Brain microvascular endothelial cell (primary cell): ENCODE measurements at regions not wholly inside any gene's neighbourhood (a gene's known extent, or its start where the extent isn't known, plus 50 kb on each side); places are given as distances from the start of the nearest gene placed in this dataset.
A peak's percentile ranks its signal among the peaks of the same experiment; 100 is the strongest.

Experiments
- DNase-seq: peaks from one replicate; pipeline ENCODE4 v3.0.0-alpha.2; 2020
- H3K27ac ChIP-seq: fragments of 250-450 bp; sonication (Bioruptor Pico); 2 replicates; pipeline ENCODE4 v1.5.1; 2020; ENCODE audit warnings: mild to moderate bottlenecking, moderate library complexity
- H3K27me3 ChIP-seq: fragments of 250-450 bp; sonication (Bioruptor Pico); replicated peaks from 2 replicates; pipeline ENCODE4 v1.5.1; 2020; ENCODE audit warnings: mild to moderate bottlenecking
- H3K36me3 ChIP-seq: fragments of 250-450 bp; sonication (Bioruptor Pico); replicated peaks from 2 replicates; pipeline ENCODE4 v1.5.1; 2020; ENCODE audit warnings: mild to moderate bottlenecking
- H3K4me3 ChIP-seq: 2 replicates; pipeline ENCODE4 v1.5.1; 2011; ENCODE audit warnings: low read depth, mild to moderate bottlenecking, control low read depth, low read length, moderate library complexity
- CTCF ChIP-seq: IDR thresholded peaks from 2 replicates; pipeline ENCODE4 v1.5.1; 2011; ENCODE audit warnings: low read depth, mild to moderate bottlenecking, moderate library complexity, low read length, control low read depth, inconsistent platforms; ENCODE audit errors: missing control alignments
- in situ Hi-C: cut with HindIII; loops from 2 replicates; pipeline ENCODE4 v1.10.0; 2017; ENCODE audit warnings: low sequenced_read_pairs, low pct_ligation_motif_present

- in situ Hi-C loops, result no loop called here
- TF ChIP-seq CTCF, result no peak
- DNase-seq, result no peak
- Histone ChIP-seq H3K27ac (no peak overlapping the region), H3K36me3 (no peaks in the 10 kb centered on the region), H3K4me3 (no peak overlapping the region), H3K27me3 (no peaks in the 10 kb centered on the region)
These were observed 187.8 kb downstream of the ZNF516 start for GRCh38 chr18:76307293-76307690.

- peak; percentile 6 for TF ChIP-seq CTCF
- DNase-seq, result no peak
- no peak overlapping the region for H3K27ac ChIP-seq
- in situ Hi-C loops, result no loop called here
- H3K27me3 ChIP-seq, result no peaks in the 10 kb centered on the region
- H3K4me3 ChIP-seq, result no peak overlapping the region
- H3K36me3 ChIP-seq, result no peaks in the 10 kb centered on the region
These were observed 188.3 kb downstream of the ZNF516 start for GRCh38 chr18:76306685-76307292.

GRCh38 chr18:76285866-76286265 is 209.2 kb downstream of the ZNF516 start:
- TF ChIP-seq CTCF, result no peak
- DNase-seq, result no peak
- in situ Hi-C loops, result no loop called here
- Histone ChIP-seq H3K27me3 (no peaks in the 10 kb centered on the region), H3K36me3 (no peaks in the 10 kb centered on the region), H3K27ac (no peak overlapping the region), H3K4me3 (no peak overlapping the region)

- no peak for DNase-seq
- H3K36me3 ChIP-seq, result no peaks in the 10 kb centered on the region
- TF ChIP-seq CTCF, result no peak
- H3K27ac ChIP-seq, result no peak overlapping the region
- no peak overlapping the region for H3K4me3 ChIP-seq
- in situ Hi-C loops, result no loop called here
- no peaks in the 10 kb centered on the region for H3K27me3 ChIP-seq
These were observed 213.5 kb downstream of the ZNF516 start for GRCh38 chr18:76281565-76281964.

- in situ Hi-C loops, result no loop called here
- H3K36me3 ChIP-seq, result no peaks in the 10 kb centered on the region
- no peak for DNase-seq
- no peak for TF ChIP-seq CTCF
- H3K27ac ChIP-seq, result no peak overlapping the region
- H3K27me3 ChIP-seq, result no peaks in the 10 kb centered on the region
- H3K4me3 ChIP-seq, result no peak overlapping the region
These were observed 217.2 kb downstream of the ZNF516 start for GRCh38 chr18:76277801-76278200.

- DNase-seq, result no peak
- H3K36me3 ChIP-seq, result no peaks in the 10 kb centered on the region
- in situ Hi-C loops, result no loop called here
- no peak overlapping the region for H3K27ac ChIP-seq
- no peak for TF ChIP-seq CTCF
- no peak overlapping the region for H3K4me3 ChIP-seq
- H3K27me3 ChIP-seq, result no peaks in the 10 kb centered on the region
These were observed 219.2 kb downstream of the ZNF516 start for GRCh38 chr18:76275727-76276313.
